A549 (cell line): ENCODE measurements at regions not wholly inside any gene's neighbourhood (a gene's known extent, or its start where the extent isn't known, plus 50 kb on each side); places are given as distances from the start of the nearest gene placed in this dataset.

ENCODE experiments used
- CTCF ChIP-seq: fragments of >200 bp; sonication (Bioruptor Twin); formaldehyde crosslinking; IDR thresholded peaks from 3 replicates; pipeline ENCODE4 v1.5.1; 2016
- HDAC2 ChIP-seq: fragments of 200-600 bp; sonication (generic); IDR thresholded peaks from 2 replicates; pipeline ENCODE4 v1.6.1; 2016
- MYC ChIP-seq: IDR thresholded peaks from 2 replicates; pipeline ENCODE4 v1.6.1; 2012; ENCODE audit warnings: mild to moderate bottlenecking, inconsistent platforms, low read length, improper control_type of control experiment, borderline replicate concordance
- NFE2L2 ChIP-seq: fragments of 150-350 bp; conservative IDR thresholded peaks from 2 replicates; pipeline ENCODE4 v1.6.1; 2014; ENCODE audit warnings: low read length
- NR3C1 ChIP-seq: fragments of >200 bp; sonication (Bioruptor Twin); formaldehyde crosslinking; IDR thresholded peaks from 3 replicates; pipeline ENCODE4 v1.6.1; 2017
- RARB ChIP-seq: fragments of 250-450 bp; sonication (Bioruptor Pico); IDR thresholded peaks from 2 replicates; pipeline ENCODE4 v1.8.0; 2021; ENCODE audit warnings: mild to moderate bottlenecking, moderate library complexity
- RFX5 ChIP-seq: fragments of 450-650 bp; IDR thresholded peaks from 2 replicates; pipeline ENCODE4 v1.7.1; 2014; ENCODE audit warnings: antibody characterized with exemption, mild to moderate bottlenecking, moderate library complexity
- TF ChIP-seq, protein P1 (sequence below): fragments of 200-600 bp; sonication (generic); IDR thresholded peaks from 2 replicates; pipeline ENCODE4 v1.6.1; 2016; ENCODE audit warnings: antibody characterized with exemption, mild to moderate bottlenecking, moderate library complexity

GRCh38 chr11:101723371-101723770 is 139.6 kb upstream of the TRPC6 start:
- TF ChIP-seq RFX5 (no peak), NFE2L2 (no peak), CTCF (no peak), MYC (no peak), NR3C1 (no peak), RARB (CRISPR knock-in tag) (no peak), HDAC2 (no peak)
- TF ChIP-seq, protein P1, sequence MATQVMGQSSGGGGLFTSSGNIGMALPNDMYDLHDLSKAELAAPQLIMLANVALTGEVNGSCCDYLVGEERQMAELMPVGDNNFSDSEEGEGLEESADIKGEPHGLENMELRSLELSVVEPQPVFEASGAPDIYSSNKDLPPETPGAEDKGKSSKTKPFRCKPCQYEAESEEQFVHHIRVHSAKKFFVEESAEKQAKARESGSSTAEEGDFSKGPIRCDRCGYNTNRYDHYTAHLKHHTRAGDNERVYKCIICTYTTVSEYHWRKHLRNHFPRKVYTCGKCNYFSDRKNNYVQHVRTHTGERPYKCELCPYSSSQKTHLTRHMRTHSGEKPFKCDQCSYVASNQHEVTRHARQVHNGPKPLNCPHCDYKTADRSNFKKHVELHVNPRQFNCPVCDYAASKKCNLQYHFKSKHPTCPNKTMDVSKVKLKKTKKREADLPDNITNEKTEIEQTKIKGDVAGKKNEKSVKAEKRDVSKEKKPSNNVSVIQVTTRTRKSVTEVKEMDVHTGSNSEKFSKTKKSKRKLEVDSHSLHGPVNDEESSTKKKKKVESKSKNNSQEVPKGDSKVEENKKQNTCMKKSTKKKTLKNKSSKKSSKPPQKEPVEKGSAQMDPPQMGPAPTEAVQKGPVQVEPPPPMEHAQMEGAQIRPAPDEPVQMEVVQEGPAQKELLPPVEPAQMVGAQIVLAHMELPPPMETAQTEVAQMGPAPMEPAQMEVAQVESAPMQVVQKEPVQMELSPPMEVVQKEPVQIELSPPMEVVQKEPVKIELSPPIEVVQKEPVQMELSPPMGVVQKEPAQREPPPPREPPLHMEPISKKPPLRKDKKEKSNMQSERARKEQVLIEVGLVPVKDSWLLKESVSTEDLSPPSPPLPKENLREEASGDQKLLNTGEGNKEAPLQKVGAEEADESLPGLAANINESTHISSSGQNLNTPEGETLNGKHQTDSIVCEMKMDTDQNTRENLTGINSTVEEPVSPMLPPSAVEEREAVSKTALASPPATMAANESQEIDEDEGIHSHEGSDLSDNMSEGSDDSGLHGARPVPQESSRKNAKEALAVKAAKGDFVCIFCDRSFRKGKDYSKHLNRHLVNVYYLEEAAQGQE, result no peak
